HFFc6 (cell line): ENCODE measurements at regions not wholly inside any gene's neighbourhood (a gene's known extent, or its start where the extent isn't known, plus 50 kb on each side); places are given as distances from the start of the nearest gene placed in this dataset.
"Not testable (repeated sequence)": the region's sequence is repeated elsewhere in the genome, so short reads cannot be mapped to it uniquely, and the experiment has no call there.

Experiments
- DNase-seq: peaks from one replicate; pipeline ENCODE4 v3.0.0-alpha.2; 2018
- H3K27ac Mint-ChIP-seq: 2 replicates; pipeline ENCODE4 v1.8.0; 2020; ENCODE audit warnings: mild to moderate bottlenecking, mixed read lengths
- H3K27me3 Mint-ChIP-seq: 2 replicates; pipeline ENCODE4 v1.8.0; 2021; ENCODE audit warnings: mild to moderate bottlenecking, moderate library complexity, mixed read lengths; ENCODE audit not compliant: insufficient read depth
- H3K36me3 Mint-ChIP-seq: 2 replicates; pipeline ENCODE4 v1.8.0; 2021; ENCODE audit warnings: low read depth, mixed read lengths
- H3K4me1 Mint-ChIP-seq: 2 replicates; pipeline ENCODE4 v1.8.0; 2020; ENCODE audit warnings: low read depth, mixed read lengths
- H3K4me3 Mint-ChIP-seq: 2 replicates; pipeline ENCODE4 v1.8.0; 2020; ENCODE audit warnings: mild to moderate bottlenecking, moderate library complexity, mixed read lengths
- H3K9me3 Mint-ChIP-seq: 2 replicates; pipeline ENCODE4 v1.8.0; 2020; ENCODE audit warnings: mild to moderate bottlenecking, mixed read lengths
- TF ChIP-seq, protein P1 (sequence below): fragments of 200-600 bp; sonication (generic); IDR thresholded peaks from 2 replicates; pipeline ENCODE4 v1.5.0; 2021; ENCODE audit warnings: antibody characterized with exemption, mild to moderate bottlenecking

DNA sequence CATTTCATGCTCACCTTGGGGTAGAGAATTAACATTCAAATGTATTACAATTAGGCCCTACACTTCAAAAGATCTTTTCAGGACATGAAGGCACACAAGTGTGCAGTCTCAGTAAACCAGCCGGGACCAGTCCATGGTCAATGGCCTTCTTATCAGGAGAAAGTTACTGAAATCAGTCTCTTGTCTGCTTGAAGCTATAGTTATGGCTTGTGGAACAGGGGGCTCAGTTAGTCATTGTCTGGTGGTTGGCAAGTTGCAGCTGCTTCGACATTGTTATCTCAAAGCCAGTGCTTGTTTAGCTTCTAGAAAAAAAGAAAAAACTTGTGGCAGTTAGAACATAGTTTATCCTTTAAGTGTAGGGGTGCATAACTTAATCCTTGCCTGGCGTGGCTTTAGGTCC lies 213.1 kb upstream of the ACO1 start:
- no peaks in the 10 kb centered on the region; the same call in 1 of the 2 replicates for H3K27me3 Mint-ChIP-seq
- no peaks in the 10 kb centered on the region for H3K4me1 Mint-ChIP-seq
- TF ChIP-seq, protein P1, sequence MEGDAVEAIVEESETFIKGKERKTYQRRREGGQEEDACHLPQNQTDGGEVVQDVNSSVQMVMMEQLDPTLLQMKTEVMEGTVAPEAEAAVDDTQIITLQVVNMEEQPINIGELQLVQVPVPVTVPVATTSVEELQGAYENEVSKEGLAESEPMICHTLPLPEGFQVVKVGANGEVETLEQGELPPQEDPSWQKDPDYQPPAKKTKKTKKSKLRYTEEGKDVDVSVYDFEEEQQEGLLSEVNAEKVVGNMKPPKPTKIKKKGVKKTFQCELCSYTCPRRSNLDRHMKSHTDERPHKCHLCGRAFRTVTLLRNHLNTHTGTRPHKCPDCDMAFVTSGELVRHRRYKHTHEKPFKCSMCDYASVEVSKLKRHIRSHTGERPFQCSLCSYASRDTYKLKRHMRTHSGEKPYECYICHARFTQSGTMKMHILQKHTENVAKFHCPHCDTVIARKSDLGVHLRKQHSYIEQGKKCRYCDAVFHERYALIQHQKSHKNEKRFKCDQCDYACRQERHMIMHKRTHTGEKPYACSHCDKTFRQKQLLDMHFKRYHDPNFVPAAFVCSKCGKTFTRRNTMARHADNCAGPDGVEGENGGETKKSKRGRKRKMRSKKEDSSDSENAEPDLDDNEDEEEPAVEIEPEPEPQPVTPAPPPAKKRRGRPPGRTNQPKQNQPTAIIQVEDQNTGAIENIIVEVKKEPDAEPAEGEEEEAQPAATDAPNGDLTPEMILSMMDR, result no peak
- peaks cover 16% of the 10 kb centered on the region for H3K9me3 Mint-ChIP-seq
- DNase-seq, result no peak
- no peaks in the 10 kb centered on the region for H3K36me3 Mint-ChIP-seq
- no peak overlapping the region for H3K27ac Mint-ChIP-seq
- no peak overlapping the region for H3K4me3 Mint-ChIP-seq

DNA sequence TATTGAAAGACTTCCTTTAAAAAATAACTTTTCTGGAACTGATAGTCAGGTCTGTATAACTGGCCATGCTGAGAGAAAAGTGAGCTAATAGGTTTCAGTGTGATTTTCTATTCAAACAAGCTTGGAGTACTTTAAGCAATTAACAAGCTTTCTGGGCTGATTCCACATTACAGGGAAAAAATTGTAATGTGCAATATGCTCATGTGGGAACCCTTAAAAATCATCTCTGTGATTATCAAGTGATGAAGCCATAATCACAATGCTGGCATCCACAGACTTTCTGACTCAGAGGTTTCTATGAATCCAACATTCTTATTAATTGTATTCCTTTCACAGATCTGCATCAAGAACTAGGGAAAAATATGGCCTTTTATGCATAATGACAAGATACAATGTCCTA lies 212.2 kb upstream of the ACO1 start:
- Mint-ChIP-seq H3K9me3 (peaks cover 16% of the 10 kb centered on the region), H3K36me3 (no peaks in the 10 kb centered on the region), H3K27me3 (no peaks in the 10 kb centered on the region; the same call in 1 of the 2 replicates), H3K27ac (no peak overlapping the region), H3K4me1 (no peaks in the 10 kb centered on the region), H3K4me3 (no peak overlapping the region)
- DNase-seq, result no peak
- TF ChIP-seq, protein P1, result no peak

DNA sequence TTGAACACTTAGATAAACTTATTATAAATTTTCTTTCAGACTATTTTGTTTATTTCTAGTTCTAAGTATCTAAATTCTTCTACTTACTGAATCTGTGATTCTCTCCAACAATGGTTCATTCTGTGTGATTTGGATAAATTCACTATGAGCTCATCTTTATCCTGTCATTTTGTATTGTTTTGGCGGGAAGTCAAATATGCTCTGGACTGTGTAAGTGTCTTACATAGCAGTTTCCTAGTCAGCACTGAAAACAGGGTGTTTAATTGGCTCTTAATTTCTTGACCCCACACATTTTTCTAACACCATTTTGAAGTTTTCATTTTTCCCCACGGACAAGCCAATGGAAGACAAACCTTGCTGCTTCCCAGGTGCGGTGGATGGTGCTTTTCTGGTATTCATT lies 207.0 kb upstream of the ACO1 start:
- H3K9me3 Mint-ChIP-seq, result peaks cover 4% of the 10 kb centered on the region
- no peaks in the 10 kb centered on the region; the same call in 1 of the 2 replicates for H3K27me3 Mint-ChIP-seq
- TF ChIP-seq, protein P1, result no peak
- no peak for DNase-seq
- no peaks in the 10 kb centered on the region for H3K4me1 Mint-ChIP-seq
- no peaks in the 10 kb centered on the region for H3K36me3 Mint-ChIP-seq
- no peak overlapping the region for H3K4me3 Mint-ChIP-seq
- no peak overlapping the region for H3K27ac Mint-ChIP-seq

GRCh38 chr9:32180597-32180996 lies 203.8 kb upstream of the ACO1 start:
- Mint-ChIP-seq H3K4me3 (no peak overlapping the region), H3K27ac (no peak overlapping the region), H3K27me3 (no peaks in the 10 kb centered on the region), H3K9me3 (peaks cover 14% of the 10 kb centered on the region), H3K4me1 (no peaks in the 10 kb centered on the region), H3K36me3 (no peaks in the 10 kb centered on the region)
- TF ChIP-seq, protein P1, result no peak
- DNase-seq, result no peak

- peaks cover 40% of the 10 kb centered on the region for H3K9me3 Mint-ChIP-seq
- no peaks in the 10 kb centered on the region; the same call in 1 of the 2 replicates for H3K36me3 Mint-ChIP-seq
- TF ChIP-seq, protein P1, result no peak
- no peak overlapping the region for H3K27ac Mint-ChIP-seq
- no peak overlapping the region for H3K4me3 Mint-ChIP-seq
- H3K4me1 Mint-ChIP-seq, result no peaks in the 10 kb centered on the region
- no peak for DNase-seq
- no peaks in the 10 kb centered on the region; the same call in none of the 2 replicates for H3K27me3 Mint-ChIP-seq
These were observed 184.2 kb upstream of the ACO1 start for GRCh38 chr9:32200241-32200640.

- Mint-ChIP-seq H3K4me1 (no peaks in the 10 kb centered on the region), H3K9me3 (peaks cover 40% of the 10 kb centered on the region), H3K27ac (no peak overlapping the region), H3K36me3 (no peaks in the 10 kb centered on the region; the same call in 1 of the 2 replicates), H3K27me3 (no peaks in the 10 kb centered on the region; the same call in 1 of the 2 replicates), H3K4me3 (no peak overlapping the region)
- DNase-seq, result no peak
- TF ChIP-seq, protein P1, result no peak
These were observed 183.5 kb upstream of the ACO1 start for GRCh38 chr9:32200896-32201295.

DNA sequence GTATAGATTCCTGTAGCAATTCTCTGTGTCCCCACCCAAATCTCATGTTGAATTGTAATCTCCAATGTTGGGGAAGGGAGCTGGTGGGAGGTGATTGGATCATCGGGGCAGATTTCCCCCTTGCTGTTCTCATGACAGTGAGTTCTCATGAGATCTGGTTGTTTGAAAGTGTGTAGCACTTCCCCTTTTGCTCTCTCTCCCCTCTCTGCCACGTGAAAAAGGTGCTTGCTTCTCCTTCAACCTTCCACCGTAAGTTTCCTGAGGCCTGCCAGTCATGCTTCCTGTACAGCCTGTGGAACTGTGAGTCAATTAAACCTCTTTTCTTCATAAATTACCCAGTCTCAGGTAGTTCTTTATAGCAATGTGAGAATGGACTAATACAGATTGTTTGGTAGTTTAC lies 175.3 kb upstream of the ACO1 start:
- not testable (repeated sequence) for DNase-seq, H3K36me3 Mint-ChIP-seq, H3K27ac Mint-ChIP-seq, H3K27me3 Mint-ChIP-seq, H3K4me3 Mint-ChIP-seq, H3K4me1 Mint-ChIP-seq
- peaks cover 14% of the 10 kb centered on the region; the same call in 1 of the 2 replicates for H3K9me3 Mint-ChIP-seq
